ENCODE measurements at regions not wholly inside any gene's neighbourhood (a gene's known extent, or its start where the extent isn't known, plus 50 kb on each side); places are given as distances from the start of the nearest gene placed in this dataset.
A peak's percentile ranks its signal among the peaks of the same experiment; 100 is the strongest.

DNA sequence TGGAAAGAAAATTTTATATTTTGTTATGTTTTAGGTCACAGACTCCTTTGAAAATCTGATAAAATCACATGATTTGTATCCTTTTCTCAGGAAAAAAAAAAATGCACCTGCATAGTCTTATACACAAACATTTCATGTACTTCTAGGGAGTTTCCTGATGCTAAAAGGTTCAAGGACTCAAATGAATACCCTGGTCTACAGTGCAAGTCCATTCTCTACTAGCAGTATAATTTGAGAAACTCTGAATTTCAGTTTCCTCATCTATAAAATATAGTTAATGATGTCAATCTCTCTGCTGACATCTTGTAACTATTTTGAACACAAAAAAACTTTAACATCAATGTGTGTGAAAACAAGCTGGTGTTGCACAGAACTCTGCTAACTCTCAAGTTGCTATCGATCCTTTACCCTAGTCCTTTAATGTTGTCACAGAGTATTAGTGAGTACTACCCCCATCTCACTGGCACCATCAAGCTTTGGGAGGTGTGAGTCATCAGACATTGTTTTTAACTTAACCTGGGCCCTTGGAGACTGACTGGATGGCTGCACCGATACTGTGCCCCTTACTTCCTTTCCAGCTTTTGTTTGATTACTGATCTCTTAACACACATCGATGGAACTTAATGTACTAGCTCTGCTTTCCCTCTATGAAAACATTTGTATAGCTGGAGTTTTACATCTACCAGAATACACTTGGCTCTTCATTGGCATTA, 251.9 kb upstream of the SOX5 start:
- no peak for FAIRE-seq
- H3K27me3 ChIP-seq (ENCODE audit: control insufficient read depth, insufficient read depth, low read length) = no peaks in the 10 kb centered on the region
- no peak overlapping the region for H3K4me3 ChIP-seq (ENCODE audit: low read depth, low read length)
- no peaks in the 10 kb centered on the region for H3K36me3 ChIP-seq (ENCODE audit: control insufficient read depth, insufficient read depth, low read length)
- TF ChIP-seq, protein P1, sequence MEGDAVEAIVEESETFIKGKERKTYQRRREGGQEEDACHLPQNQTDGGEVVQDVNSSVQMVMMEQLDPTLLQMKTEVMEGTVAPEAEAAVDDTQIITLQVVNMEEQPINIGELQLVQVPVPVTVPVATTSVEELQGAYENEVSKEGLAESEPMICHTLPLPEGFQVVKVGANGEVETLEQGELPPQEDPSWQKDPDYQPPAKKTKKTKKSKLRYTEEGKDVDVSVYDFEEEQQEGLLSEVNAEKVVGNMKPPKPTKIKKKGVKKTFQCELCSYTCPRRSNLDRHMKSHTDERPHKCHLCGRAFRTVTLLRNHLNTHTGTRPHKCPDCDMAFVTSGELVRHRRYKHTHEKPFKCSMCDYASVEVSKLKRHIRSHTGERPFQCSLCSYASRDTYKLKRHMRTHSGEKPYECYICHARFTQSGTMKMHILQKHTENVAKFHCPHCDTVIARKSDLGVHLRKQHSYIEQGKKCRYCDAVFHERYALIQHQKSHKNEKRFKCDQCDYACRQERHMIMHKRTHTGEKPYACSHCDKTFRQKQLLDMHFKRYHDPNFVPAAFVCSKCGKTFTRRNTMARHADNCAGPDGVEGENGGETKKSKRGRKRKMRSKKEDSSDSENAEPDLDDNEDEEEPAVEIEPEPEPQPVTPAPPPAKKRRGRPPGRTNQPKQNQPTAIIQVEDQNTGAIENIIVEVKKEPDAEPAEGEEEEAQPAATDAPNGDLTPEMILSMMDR (IDR thresholded peaks at IDR 0.05; ENCODE audit: insufficient read depth, low read length, severe bottlenecking) = no peak
- DNase-seq (ENCODE audit: low read depth) = peak; percentile 10

DNA sequence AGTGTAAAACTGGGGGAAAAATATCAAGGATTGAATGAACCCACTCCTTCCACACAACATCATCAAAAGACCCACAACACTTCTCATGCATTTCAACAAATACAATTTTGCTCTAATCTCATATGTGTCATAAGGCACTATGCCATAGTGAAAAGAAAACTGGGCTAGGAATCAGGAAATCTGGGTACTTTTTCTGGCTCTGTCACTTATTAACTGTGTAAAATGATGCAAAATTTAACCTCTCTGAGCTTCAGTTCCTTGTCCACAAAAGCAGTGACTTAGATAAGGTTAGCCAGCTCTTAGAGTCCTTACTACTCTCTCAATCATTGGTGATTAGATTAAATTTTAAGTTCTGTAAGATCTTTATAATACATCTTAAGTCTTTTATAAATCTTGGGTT, 250.5 kb upstream of the SOX5 start:
- Histone ChIP-seq H3K36me3 (ENCODE audit: control insufficient read depth, insufficient read depth, low read length) (no peaks in the 10 kb centered on the region), H3K27me3 (ENCODE audit: control insufficient read depth, insufficient read depth, low read length) (no peaks in the 10 kb centered on the region), H3K4me3 (ENCODE audit: low read depth, low read length) (no peak overlapping the region)
- DNase-seq (ENCODE audit: low read depth) (no peak), FAIRE-seq (no peak)
- TF ChIP-seq, protein P1 (IDR thresholded peaks at IDR 0.05; ENCODE audit: insufficient read depth, low read length, severe bottlenecking) = no peak

DNA sequence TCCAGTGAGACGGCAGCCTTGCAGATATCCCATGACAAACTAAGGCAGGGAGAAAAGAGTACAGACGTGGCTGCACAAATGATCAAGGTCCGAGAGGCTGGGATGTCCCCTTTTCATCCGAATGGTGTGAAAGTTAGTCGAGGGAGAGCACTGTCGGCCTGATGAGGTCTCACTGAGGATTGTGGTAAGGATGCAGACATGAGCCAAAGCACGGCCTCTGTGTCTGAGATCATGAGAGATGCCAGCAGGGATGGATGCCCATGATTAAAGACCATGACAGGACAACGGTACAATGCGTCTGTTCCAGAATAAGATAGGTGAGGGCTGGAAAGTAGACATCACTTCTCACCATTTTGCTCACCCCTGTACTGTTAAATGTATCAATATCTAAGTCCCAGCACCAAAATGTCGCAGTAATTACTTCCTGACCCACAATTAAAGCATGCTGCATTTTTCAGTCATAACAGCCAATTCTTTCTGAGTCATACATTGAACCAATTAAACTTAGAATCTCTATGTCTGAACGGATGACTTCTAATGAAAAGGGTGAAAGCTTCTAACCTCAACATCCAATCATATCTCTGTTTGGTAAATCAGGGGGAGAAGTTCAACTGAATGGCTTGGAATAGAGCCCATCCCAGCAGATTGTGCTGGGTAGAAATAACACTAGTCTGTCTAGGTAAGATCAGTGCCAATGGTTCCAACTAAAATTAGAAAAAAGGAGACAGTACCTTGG, 249.6 kb upstream of the SOX5 start:
- TF ChIP-seq, protein P1 (IDR thresholded peaks at IDR 0.05; ENCODE audit: insufficient read depth, low read length, severe bottlenecking) = no peak
- no peak for DNase-seq (ENCODE audit: low read depth)
- H3K4me3 ChIP-seq (ENCODE audit: low read depth, low read length) = no peak overlapping the region
- FAIRE-seq = no peak
- no peaks in the 10 kb centered on the region for H3K36me3 ChIP-seq (ENCODE audit: control insufficient read depth, insufficient read depth, low read length)
- H3K27me3 ChIP-seq (ENCODE audit: control insufficient read depth, insufficient read depth, low read length) = no peaks in the 10 kb centered on the region

- Histone ChIP-seq H3K4me3 (ENCODE audit: low read depth, low read length) (no peak overlapping the region), H3K27me3 (ENCODE audit: control insufficient read depth, insufficient read depth, low read length) (no peaks in the 10 kb centered on the region), H3K36me3 (ENCODE audit: control insufficient read depth, insufficient read depth, low read length) (no peaks in the 10 kb centered on the region)
- TF ChIP-seq, protein P1 (IDR thresholded peaks at IDR 0.05; ENCODE audit: insufficient read depth, low read length, severe bottlenecking) = no peak
- FAIRE-seq (no peak), DNase-seq (ENCODE audit: low read depth) (no peak)
Measured at GRCh38 chr12:24198070-24198469, 248.6 kb upstream of the SOX5 start.

GRCh38 chr12:24197532-24197931, 248.1 kb upstream of the SOX5 start:
- Histone ChIP-seq H3K4me3 (ENCODE audit: low read depth, low read length) (no peak overlapping the region), H3K27me3 (ENCODE audit: control insufficient read depth, insufficient read depth, low read length) (no peaks in the 10 kb centered on the region), H3K36me3 (ENCODE audit: control insufficient read depth, insufficient read depth, low read length) (no peaks in the 10 kb centered on the region)
- DNase-seq (ENCODE audit: low read depth) (no peak), FAIRE-seq (no peak)
- TF ChIP-seq, protein P1 (IDR thresholded peaks at IDR 0.05; ENCODE audit: insufficient read depth, low read length, severe bottlenecking) = no peak

All from bronchial epithelial cell (primary cell).